Thoracic aorta (tissue), 2 donors: ENCODE measurements at regions not wholly inside any gene's neighbourhood (a gene's known extent, or its start where the extent isn't known, plus 50 kb on each side); places are given as distances from the start of the nearest gene placed in this dataset.
"Not testable (repeated sequence)": the region's sequence is repeated elsewhere in the genome, so short reads cannot be mapped to it uniquely, and the experiment has no call there.

Source experiments
- ATAC-seq: fragments of 150-250 bp; one replicate; pipeline ENCODE4 v1.8.0; 2017; ENCODE audit warnings: low read depth; ENCODE audit not compliant: insufficient number of reproducible peaks, low FRiP score
- DNase-seq: peaks from one replicate; pipeline ENCODE4 v3.0.0-alpha.2; 2020; ENCODE audit warnings: low spot score
- H3K27ac ChIP-seq, 2 donors: fragments of 200-600 bp; sonication (generic); 1 replicate in 1 of 2; 2 replicates in 1 of 2; pipeline ENCODE4 v1.5.1; 2016; ENCODE audit warnings: mild to moderate bottlenecking in 2 of 2, moderate library complexity in 2 of 2
- H3K27me3 ChIP-seq: fragments of 200-600 bp; sonication (generic); replicated peaks from 2 replicates; pipeline ENCODE4 v1.6.0; 2016; ENCODE audit warnings: mild to moderate bottlenecking; ENCODE audit not compliant: insufficient read depth
- H3K36me3 ChIP-seq: fragments of 200-600 bp; sonication (generic); one replicate; pipeline ENCODE4 v1.5.1; 2016
- H3K4me1 ChIP-seq, 2 donors: fragments of 200-600 bp; sonication (generic); 1 replicate in 1 of 2; 2 replicates in 1 of 2; pipeline versions ENCODE4 v1.5.1 to v1.6.0; 2016; ENCODE audit warnings: low read depth in 2 of 2, mild to moderate bottlenecking in 1 of 2; ENCODE audit not compliant: control insufficient read depth in 1 of 2
- H3K4me3 ChIP-seq: fragments of 200-600 bp; sonication (generic); 2 replicates; pipeline ENCODE4 v1.5.1; 2016; ENCODE audit warnings: mild to moderate bottlenecking
- H3K9me3 ChIP-seq: fragments of 200-600 bp; sonication (generic); 2 replicates; pipeline ENCODE4 v1.5.1; 2016
- CTCF ChIP-seq: fragments of 200-600 bp; sonication (generic); IDR thresholded peaks from one replicate; pipeline ENCODE4 v1.5.1; 2019; ENCODE audit warnings: antibody characterized with exemption

GRCh38 chr1:65082346-65083040 lies 65.5 kb upstream of the AK4 start:
- Histone ChIP-seq H3K4me1 (no peaks in the 10 kb centered on the region), H3K27me3 (no peaks in the 10 kb centered on the region), H3K36me3 (no peaks in the 10 kb centered on the region), H3K27ac (no peak overlapping the region), H3K4me3 (no peak overlapping the region), H3K9me3 (no peaks in the 10 kb centered on the region)
- ATAC-seq (no peak), DNase-seq (no peak)
- no peak for TF ChIP-seq CTCF

- TF ChIP-seq CTCF: no peak
- no peaks in the 10 kb centered on the region for H3K27me3 ChIP-seq
- no peaks in the 10 kb centered on the region for H3K4me1 ChIP-seq
- H3K36me3 ChIP-seq: no peaks in the 10 kb centered on the region
- no peak overlapping the region for H3K27ac ChIP-seq
- no peak for DNase-seq
- ATAC-seq: no peak
- no peak overlapping the region for H3K4me3 ChIP-seq
- no peaks in the 10 kb centered on the region for H3K9me3 ChIP-seq
These were observed 64.6 kb upstream of the AK4 start for GRCh38 chr1:65083263-65083896.

GRCh38 chr1:65084066-65084465 lies 63.9 kb upstream of the AK4 start:
- Histone ChIP-seq H3K4me1 (no peaks in the 10 kb centered on the region), H3K4me3 (no peak overlapping the region), H3K27ac (no peak overlapping the region), H3K36me3 (no peaks in the 10 kb centered on the region), H3K9me3 (no peaks in the 10 kb centered on the region), H3K27me3 (no peaks in the 10 kb centered on the region)
- no peak for DNase-seq
- no peak for ATAC-seq
- TF ChIP-seq CTCF: no peak

GRCh38 chr1:65087519-65087918 lies 60.5 kb upstream of the AK4 start:
- not testable (repeated sequence) for DNase-seq, H3K4me1 ChIP-seq, ATAC-seq, H3K36me3 ChIP-seq, H3K9me3 ChIP-seq, H3K27me3 ChIP-seq, H3K4me3 ChIP-seq, H3K27ac ChIP-seq

- H3K4me1 ChIP-seq: no peaks in the 10 kb centered on the region
- H3K27ac ChIP-seq: no peak overlapping the region
- DNase-seq: no peak
- no peaks in the 10 kb centered on the region for H3K27me3 ChIP-seq
- H3K4me3 ChIP-seq: no peak overlapping the region
- H3K9me3 ChIP-seq: peaks cover 3% of the 10 kb centered on the region
- TF ChIP-seq CTCF: no peak
- H3K36me3 ChIP-seq: no peaks in the 10 kb centered on the region
- no peak for ATAC-seq
These were observed 57.6 kb upstream of the AK4 start for GRCh38 chr1:65090406-65090805.

- no peak overlapping the region for H3K27ac ChIP-seq
- DNase-seq (no peak), ATAC-seq (no peak)
- peaks cover 3% of the 10 kb centered on the region for H3K9me3 ChIP-seq
- no peaks in the 10 kb centered on the region for H3K36me3 ChIP-seq
- no peaks in the 10 kb centered on the region for H3K4me1 ChIP-seq
- no peak overlapping the region for H3K4me3 ChIP-seq
- H3K27me3 ChIP-seq: no peaks in the 10 kb centered on the region
- no peak for TF ChIP-seq CTCF
These were observed 55.3 kb upstream of the AK4 start for GRCh38 chr1:65092691-65093090.
